ENCODE measurements at regions not wholly inside any gene's neighbourhood (a gene's known extent, or its start where the extent isn't known, plus 50 kb on each side); places are given as distances from the start of the nearest gene placed in this dataset.
"Not testable (repeated sequence)": the region's sequence is repeated elsewhere in the genome, so short reads cannot be mapped to it uniquely, and the experiment has no call there.

DNA sequence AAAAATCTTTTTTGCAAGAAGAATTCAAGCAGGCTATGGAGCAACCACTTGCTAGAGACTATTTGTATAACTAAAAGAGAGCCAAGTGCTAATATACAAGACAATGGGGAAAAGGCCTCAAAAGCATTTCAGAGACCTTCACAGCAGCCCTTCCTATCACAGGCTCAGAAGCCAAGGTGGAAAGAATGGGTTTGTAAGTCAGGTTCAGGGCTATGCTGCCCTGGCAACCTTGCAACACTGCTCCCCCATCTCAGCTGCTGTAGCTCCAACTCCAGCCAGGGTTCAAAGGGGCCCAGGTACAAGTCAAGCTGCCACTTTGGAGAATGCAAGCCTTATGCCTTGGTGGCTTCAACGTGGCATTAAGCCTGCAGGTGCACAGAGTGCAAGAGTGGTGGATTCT is 253.7 kb upstream of the C1QTNF3 start:
- not testable (repeated sequence) for DNase-seq (ENCODE audit: low read depth in 2 of 2)

DNA sequence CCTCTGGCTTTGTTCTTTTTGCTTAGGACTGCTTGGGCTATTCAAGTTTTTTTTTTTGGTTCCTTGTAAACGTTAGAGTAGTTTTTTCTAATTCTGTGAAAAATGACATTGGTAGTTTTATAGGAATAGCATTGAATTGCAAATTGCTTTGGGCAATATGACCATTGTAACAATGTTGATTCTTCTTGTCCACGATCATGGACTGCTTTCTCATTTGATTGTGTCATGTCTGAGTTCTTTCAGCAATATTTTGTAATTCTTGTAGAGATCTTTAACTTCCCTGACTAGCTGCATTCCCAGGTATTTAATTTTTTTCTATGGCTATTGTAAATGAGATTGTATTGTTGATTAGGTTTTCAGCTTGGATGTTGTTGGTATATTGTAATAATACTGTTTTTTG is 286.2 kb upstream of the C1QTNF3 start:
- DNase-seq (ENCODE audit: low read depth in 2 of 2) = not testable (repeated sequence)

DNA sequence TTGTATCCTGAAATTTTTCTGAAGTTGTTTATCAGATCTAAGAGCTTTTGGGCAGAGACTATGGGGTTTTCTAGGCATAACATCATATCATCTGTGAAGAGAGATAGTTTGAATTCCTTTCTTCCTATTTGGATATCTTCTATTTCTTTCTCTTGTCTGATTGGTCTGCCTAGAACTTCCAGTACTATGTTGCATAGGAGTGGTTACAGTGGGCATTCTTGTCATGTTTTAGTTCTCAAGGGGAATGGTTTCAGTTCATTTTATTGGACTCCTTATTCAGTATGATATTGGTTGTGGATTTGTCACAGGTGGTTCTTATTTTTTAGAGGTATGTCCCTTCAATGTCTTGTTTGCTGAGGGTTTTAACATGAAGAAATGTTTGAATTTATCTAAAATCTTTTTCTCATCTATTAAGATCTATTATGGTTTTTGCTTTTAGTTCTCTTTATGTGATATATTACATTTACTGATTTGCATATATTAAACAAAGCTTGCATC is 286.6 kb upstream of the C1QTNF3 start:
- not testable (repeated sequence) for DNase-seq (ENCODE audit: low read depth in 2 of 2)

DNA sequence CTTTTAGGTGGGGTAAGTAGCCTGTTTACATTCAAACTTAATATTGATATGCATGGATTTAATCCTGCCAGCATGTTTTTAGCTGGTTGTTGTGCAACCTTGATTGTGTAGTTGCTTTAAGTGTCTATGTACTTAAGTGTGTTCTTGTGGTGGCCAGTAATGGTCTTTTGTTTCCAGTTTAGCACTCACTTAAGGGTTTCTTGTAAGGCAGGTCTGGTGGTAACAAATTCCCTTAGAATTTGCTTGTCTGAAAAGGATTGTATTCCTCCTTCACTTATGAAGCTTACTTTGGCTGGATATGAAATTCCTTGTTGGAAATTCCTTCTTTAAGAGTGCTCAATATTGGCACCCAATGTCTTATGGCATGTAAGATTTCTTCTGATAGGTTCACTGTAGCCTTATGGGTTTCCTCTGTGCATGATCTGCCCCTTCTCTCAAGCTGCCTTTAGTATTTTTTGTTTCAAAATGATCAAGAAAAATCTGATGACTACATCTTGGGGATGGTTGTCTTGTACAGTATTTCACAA is 289.0 kb upstream of the C1QTNF3 start:
- DNase-seq (ENCODE audit: low read depth in 2 of 2) = not testable (repeated sequence)

DNA sequence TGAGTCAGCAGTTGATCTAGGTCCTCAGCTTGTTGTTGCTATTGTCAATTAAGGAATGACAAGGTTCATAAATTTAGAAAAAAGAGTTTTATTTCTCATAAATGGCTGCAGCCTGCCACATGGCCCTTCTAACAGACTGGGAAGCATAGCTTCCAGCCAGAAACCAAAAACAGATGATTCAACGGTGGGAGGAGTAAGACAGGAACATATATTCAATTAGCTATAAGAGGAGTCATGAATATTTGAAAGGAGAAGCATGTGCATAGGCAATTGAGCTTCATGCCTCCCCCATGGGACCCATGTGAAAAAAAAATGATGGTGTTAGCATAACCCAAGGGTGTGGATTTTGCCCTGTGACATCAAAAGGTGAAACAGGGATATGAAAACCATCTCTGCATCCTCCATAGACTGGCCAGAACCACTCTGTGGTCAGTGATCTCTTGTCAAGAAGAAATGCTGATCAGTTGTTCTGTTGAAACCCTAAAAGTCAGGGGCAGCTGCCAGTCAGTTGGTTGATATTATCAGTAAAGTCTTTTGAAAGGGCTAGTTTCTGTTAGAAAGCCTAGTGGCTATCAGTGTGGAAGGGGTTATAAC is 296.5 kb upstream of the C1QTNF3 start:
- not testable (repeated sequence) for DNase-seq (ENCODE audit: low read depth in 2 of 2)

DNA sequence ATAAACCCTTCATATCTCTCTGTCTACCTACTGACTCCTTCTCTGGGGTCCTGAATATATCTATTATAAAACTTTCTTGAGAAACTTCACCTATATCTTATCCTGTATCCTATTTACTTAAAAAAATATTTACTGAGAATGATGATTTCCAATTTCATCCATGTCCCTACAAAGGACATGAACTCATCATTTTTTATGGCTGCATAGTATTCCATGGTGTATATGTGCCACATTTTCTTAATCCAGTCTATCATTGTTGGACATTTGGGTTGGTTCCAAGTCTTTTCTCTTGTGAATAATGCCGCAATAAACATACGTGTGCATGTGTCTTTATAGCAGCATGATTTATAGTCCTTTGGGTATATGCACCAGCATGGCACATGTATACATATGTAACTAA is 301.7 kb upstream of the RAI14 start:
- DNase-seq (ENCODE audit: low read depth in 2 of 2) = not testable (repeated sequence)

DNA sequence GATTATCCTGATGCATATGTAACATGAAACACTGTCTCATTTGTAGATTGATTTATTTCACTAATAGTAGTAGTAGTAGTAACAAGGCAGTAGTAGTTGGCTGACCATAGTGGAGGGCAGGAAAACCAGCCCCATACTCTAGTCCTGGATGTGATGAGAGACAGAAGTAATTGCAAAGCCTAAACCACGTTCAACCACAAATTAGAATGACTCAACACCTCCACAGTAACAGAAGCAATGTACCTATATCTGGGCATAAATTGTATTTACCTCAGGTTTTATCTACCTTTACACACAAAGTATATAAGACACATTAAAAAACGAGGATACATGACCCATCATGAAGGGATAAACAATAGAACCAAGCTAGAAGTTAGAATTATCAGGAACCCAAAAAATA is 284.7 kb upstream of the RAI14 start:
- not testable (repeated sequence) for DNase-seq (ENCODE audit: low read depth in 2 of 2)

DNA sequence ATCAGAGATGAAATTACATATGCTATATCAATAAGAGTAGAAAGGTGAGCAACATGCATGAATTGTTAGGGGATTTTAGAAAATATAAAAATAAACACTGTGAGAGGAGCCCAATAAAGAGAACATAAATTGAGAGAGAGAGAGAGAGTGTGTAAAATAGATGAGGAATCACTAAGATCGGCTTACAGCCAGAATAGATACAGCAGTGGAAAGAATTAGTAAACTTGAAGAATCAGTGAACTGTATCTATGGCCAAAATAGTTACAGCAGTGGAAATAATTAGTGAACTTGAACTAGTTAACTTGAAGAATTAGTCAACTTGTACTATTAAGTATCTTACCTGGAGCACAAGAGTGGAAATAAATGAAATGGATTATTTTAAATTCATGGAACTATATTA is 284.3 kb upstream of the RAI14 start:
- DNase-seq (ENCODE audit: low read depth in 2 of 2) = not testable (repeated sequence)

DNA sequence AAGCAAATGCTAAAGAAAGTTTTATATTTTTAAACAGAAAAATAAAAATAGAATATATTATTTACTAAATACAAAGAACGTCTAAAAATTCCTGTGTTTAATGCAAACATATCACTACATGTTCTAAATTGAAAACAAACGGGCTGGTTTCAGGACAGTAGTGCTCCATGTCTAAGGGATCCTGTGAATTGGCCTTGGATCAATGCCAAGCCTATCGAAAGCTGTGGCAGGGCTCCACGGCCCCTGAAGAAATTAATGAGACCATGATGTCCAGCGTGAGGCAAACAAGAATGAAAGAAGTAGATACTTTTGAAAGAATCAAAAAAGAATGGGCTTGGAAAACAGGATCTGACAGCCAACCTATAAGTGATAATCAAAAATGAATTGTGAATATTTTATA is 283.4 kb upstream of the RAI14 start:
- DNase-seq (ENCODE audit: low read depth in 2 of 2) = not testable (repeated sequence)

DNA sequence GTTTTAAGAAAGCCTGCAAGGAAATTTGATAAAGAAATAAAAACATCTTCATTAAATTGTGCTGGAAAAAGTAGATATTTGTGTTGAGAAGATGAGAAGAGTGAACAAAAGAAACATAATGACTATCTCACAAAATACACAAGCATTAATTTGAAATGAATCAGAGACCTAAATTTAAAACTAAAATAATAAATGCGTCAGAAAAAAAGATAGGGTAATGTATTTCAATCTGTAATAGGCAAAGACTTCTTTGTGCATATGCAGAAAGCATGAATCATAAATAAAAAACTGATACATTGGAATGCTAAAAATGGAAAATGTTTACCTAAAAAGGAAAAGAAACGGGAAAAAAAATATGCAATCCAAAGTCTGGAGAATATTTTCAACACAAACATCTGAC is 278.5 kb upstream of the RAI14 start:
- not testable (repeated sequence) for DNase-seq (ENCODE audit: low read depth in 2 of 2)

DNA sequence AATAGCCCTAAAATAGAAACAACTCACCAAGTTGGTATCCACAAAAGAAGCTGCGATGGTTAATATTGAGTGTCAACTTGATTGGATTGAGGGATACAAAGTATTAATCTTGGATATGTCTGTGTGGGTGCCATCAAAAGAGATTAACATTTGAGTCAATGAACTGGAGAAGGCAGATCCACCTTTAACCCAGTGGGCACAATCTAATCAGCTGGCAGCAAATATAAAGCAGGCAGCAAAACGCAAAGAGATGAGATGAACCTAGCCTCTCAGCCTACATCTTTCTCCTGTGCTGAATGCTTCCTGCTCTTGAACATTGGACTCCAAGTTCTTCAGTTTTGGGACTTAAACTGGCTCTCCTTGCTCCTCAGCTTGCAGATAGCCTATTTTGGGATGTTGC is 277.6 kb upstream of the RAI14 start:
- DNase-seq (ENCODE audit: low read depth in 2 of 2) = not testable (repeated sequence)

DNA sequence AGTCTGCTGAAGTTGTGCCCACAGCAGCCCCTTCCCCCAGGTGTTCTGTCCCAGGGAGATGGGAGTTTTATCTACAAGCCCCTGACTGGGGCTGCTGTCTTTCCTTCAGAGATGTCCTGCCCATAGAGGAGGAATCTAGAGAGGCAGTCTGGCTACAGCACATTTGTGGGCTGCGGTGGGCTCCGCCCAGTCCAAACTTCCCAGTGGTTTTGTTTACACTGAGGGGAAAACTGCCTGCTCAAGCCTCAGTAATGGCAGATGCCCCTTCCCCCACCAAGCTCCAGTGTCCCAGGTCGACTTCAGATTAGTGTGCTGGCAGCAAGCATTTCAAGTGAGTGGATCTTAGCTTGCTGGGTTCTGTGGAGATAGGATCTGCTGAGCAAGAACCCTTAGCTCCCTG is 267.4 kb upstream of the RAI14 start:
- DNase-seq (ENCODE audit: low read depth in 2 of 2) = not testable (repeated sequence)

DNA sequence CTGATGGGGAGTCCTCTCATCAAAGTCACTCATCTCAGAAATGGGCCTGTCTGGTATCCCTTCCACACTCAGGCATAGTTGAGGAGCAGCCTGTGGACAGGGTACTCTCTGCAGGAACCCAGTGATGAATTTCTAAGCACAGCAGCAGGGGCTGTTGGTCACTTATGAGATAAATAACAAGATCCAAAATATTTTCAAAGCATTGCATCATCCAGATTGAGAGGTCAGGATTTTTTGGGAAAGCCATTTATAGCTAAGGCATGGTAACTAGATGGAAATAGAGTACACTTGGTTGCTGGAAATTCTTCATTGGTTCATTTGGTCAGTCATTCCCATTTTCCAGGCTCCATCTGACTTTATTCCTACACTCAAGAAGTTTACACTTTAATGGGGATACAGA is 246.8 kb upstream of the RAI14 start:
- DNase-seq (ENCODE audit: low read depth in 2 of 2) = no peak

DNA sequence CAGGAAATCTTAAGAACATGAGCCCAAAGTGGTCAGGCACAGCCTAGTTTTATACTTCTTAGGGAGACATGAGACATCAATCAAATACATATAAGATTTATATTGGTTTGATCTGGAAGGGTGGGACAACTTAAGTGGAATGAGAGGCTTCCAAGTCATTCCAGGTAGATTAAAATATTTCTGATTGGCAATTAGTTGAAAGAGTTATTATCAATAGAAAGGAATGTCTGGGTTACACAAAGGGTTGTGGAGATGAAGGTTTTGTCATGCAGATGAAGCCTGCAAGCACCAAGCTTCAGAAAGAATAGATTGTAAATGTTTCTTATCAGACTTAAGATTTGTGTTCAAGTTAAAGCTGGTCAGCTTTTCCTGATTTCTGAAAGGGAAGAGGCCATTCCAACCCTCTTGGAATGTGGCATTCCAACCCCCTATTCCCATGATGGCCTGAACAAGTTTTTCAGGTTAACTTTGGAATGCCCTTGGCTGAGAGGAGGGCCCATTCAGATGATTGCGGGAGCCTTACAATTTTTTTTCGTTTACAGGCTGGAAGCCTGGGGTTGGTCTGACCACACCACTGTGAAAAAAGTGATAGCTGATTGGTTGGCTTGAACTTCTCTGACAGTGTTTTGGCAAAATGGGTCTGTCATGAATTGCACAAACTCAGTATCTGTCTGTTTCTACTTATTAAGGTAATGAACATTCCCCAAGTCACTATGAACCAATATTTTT is 245.6 kb upstream of the RAI14 start:
- no peak for DNase-seq (ENCODE audit: low read depth in 2 of 2)

DNA sequence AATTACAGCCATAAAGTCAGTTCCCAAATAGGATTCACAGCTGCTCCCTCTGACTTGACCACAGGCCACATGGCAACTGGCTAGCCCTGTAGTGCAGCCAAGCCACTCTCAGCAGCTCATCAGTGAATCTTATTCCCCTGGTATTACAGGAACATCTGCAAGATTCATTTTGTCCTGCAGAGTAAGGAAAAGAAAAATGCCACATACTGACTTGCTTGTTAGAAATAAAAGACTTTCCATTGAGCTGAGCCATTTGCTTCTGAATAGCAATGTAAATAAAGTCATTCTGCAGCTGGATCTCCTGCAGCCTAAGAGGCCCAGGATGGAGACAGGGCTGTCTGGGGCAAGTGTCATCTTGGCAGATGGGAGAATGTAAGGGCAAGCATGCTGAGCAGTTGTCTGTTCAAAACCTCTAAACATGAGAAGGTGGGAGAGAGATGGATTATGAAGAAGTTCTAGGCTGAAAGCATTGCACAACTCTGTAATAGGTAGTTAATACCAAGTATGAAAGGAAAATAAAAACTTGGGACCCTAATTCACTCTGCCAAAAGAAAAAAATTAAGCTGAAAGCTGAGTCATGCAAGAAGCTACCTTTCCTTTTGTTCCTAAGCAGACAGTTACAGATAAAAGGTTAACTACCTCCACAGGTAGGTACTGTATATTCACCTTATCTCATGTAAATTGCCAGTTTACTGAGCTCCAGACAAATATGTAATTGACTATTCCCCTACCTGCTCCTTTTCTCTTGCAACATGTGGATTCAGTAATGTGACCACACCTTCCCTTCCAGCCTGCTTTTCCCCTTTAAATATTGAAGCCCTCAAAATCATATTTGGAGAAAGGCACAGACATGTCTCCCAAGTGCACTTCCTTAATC is 244.4 kb upstream of the RAI14 start:
- no peak for DNase-seq (ENCODE audit: low read depth in 2 of 2)

DNA sequence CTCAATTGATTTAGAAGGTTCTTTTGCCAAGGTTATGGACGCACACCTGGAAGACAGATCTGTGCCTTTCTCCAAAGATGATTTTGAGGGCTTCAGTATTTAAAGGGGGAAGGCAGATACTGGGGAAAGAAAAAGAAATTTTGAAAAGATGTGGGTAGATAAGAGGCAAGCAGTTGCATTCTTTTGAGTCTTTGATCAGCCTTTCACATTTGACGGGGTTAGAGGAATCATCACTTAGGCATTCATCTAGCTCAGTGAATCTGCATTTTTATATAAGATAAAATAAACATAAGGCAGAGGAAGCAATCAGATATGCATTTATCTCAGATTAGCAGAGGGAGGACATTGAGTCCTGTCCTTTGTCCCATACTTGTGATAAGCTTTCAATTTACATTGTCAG is 243.4 kb upstream of the RAI14 start:
- no peak for DNase-seq (ENCODE audit: low read depth in 2 of 2)

DNA sequence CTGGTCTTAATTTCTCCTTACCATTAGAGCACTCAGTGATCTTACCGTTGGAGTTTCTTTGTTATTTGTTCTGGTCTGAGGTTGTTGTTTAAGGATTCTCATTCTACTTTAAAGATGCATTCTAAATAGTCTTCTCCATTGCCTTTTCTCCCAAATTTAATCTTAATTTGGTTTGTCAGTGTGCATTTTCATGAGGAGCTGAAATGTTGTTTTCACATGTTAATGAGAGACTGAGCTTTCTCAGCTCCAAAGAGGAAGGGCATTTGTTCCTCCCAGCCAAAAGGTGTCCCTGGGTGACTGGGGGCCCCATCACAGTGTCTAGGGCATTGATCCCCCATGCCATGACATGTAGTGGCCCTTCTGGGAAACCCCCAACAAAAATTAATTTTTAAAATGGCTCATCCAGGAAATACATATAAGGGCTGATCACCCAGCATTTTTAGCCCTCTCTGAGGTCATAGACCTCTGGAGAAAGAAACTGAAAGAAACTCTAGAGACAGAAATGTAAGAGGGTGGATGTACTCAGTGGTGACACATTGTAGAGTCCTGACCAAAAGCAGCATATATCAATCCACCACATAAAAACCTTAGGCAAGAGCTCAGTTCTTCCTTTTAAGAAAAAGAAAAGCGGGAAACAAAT is 240.4 kb upstream of the RAI14 start:
- DNase-seq (ENCODE audit: low read depth in 2 of 2) = no peak

DNA sequence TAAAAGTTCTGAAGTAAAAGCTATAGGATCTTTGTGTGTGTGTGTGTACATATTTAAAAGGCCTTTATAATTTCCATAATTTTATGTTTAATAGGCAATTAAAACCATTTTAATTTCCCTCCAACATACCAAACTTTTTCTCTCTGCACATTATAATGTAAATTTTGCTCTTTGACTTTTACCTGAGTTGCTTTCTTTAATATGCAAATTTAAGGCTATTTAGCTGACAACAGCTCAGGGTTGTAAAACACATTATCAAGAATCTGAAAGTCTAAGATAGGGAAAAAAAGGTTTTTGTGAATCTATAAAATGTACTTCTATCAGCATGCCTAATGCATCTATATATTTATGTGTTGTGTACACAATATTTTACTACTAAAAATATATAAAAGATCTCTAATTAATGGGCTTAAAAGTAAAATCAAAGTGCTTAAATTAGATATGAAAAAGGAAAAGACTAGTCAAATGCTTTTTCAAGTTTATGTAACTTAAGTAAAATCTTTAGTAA is 239.6 kb upstream of the RAI14 start:
- no peak for DNase-seq (ENCODE audit: low read depth in 2 of 2)

DNA sequence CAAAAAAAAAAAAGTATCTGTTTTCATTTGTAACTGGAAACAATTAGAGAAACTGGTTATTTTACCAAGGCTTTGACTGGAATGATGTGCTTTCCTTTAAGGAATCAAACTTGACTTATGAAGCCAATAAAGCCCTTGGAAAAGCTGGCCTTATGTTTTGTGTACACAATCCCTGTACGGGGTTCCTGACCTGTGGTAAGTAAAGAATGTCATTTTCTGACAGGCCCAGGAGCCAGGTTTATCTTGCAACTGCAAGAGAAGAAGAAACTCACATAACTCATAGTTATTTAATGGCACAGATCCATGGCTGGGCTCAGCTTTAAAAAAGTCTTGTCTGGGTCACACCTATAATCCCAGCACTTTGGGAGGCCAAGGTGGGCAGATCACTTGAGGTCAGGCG is 235.9 kb upstream of the RAI14 start:
- not testable (repeated sequence) for DNase-seq (ENCODE audit: low read depth in 2 of 2)

DNA sequence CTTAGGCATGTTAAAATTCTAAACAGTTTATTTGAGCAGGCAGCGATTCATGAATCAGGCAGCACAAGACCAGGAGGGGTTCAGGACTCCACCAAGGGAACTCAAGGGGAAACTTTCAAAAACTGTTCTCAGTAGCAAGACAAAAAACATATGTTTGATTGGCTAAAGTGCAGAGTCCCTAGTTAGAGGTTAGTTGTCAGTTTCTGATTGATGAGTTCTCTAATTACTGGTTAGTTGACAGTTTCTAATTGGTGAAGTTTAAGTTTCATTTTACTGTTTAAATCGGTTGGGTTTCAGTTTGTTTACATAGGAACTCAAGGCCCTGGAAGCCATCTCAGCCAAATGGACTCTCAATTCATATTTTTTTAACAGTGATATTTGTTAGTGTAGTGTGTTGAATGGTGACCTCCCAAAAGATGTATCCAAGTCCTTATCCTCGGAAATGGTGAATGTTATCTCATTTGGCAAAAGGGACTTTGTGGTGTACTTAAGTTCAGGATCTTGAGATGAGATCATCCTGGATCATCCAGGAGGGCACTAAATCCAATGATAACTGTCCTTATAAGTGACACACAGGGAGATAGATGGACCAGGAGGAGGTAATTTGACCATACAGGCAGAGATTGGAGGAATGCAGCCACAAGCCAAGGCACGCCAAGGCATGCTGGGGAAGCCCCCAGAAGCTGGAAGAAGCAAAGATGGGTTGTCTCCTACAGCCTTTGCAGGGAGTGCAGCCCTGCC is 219.2 kb upstream of the RAI14 start:
- DNase-seq (ENCODE audit: low read depth in 2 of 2) = no peak

DNA sequence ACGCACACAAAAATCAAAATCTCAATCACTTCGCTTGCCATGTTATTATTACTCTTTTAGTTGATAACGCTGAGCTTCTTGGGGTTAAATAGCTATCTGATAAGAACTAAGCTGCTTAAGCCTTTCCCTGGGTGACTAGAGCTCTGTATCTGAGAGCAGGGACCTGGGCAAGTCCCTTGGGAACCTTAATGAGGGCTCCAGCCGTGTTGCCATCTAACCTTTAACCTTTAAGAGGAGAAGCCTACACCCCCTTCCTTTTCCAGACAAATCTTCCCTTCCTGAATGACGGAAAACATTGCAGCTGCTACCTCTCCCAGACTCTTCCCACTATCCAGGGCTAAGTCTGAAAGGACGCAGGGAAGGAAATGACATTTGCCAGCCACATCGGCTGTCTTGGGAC is 216.5 kb upstream of the RAI14 start:
- no peak for DNase-seq (ENCODE audit: low read depth in 2 of 2)
